Tibial nerve (tissue), 4 donors: ENCODE measurements at regions not wholly inside any gene's neighbourhood (a gene's known extent, or its start where the extent isn't known, plus 50 kb on each side); places are given as distances from the start of the nearest gene placed in this dataset.

Experiments
- EP300 ChIP-seq, 2 donors: sonication (generic); formaldehyde crosslinking; IDR thresholded peaks; one replicate each; pipeline ENCODE4 v1.6.1; 2017; ENCODE audit warnings: antibody characterized with exemption in 2 of 2, mild to moderate bottlenecking in 1 of 2
- POLR2A ChIP-seq, 2 donors: fragments of 450-650 bp; IDR thresholded peaks; one replicate each; pipeline ENCODE4 v1.6.1; 2017; ENCODE audit warnings: antibody characterized with exemption in 2 of 2, mild to moderate bottlenecking in 2 of 2, moderate library complexity in 2 of 2
- TF ChIP-seq, protein P1 (sequence below), 5 experiments: fragments of 200-600 bp in 3 of 5; fragments of 450-650 bp in 2 of 5; sonication (generic) in 3 of 5; IDR thresholded peaks; one replicate each; pipeline ENCODE4 v1.5.1; 2016 to 2019; ENCODE audit warnings: antibody characterized with exemption in 5 of 5, mild to moderate bottlenecking in 3 of 5, moderate library complexity in 2 of 5

DNA sequence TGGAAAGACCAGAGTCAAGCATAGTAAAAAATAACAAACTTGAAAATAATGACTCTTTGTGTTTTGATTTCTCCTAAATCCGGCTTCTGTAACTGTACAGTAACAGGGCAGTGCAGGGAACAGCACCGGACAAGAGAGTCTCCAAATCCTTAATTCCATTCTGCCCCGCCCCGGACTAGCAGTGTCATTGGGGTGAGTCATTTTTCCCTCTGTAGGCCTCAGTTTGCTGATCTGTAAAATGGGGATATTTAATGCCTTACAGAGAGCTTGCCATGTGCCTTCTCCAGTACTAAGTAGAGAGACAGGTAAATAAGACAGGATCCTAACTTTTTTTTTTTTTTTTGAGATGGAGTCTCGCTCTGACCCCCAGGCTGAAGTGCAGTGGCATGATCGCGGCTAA is 83.6 kb upstream of the TBC1D3K start:
- TF ChIP-seq, protein P1, sequence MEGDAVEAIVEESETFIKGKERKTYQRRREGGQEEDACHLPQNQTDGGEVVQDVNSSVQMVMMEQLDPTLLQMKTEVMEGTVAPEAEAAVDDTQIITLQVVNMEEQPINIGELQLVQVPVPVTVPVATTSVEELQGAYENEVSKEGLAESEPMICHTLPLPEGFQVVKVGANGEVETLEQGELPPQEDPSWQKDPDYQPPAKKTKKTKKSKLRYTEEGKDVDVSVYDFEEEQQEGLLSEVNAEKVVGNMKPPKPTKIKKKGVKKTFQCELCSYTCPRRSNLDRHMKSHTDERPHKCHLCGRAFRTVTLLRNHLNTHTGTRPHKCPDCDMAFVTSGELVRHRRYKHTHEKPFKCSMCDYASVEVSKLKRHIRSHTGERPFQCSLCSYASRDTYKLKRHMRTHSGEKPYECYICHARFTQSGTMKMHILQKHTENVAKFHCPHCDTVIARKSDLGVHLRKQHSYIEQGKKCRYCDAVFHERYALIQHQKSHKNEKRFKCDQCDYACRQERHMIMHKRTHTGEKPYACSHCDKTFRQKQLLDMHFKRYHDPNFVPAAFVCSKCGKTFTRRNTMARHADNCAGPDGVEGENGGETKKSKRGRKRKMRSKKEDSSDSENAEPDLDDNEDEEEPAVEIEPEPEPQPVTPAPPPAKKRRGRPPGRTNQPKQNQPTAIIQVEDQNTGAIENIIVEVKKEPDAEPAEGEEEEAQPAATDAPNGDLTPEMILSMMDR (IDR thresholded peaks at IDR 0.05), result no peak
- TF ChIP-seq POLR2A (IDR thresholded peaks at IDR 0.05) (no peak), EP300 (IDR thresholded peaks at IDR 0.05) (no peak)
